ENCODE measurements at regions not wholly inside any gene's neighbourhood (a gene's known extent, or its start where the extent isn't known, plus 50 kb on each side); places are given as distances from the start of the nearest gene placed in this dataset.

- H3K36me3 Mint-ChIP-seq (ENCODE audit: unreplicated experiment) = no peaks in the 10 kb centered on the region
- H3K4me3 Mint-ChIP-seq (ENCODE audit: unreplicated experiment) = no peak overlapping the region
- DNase-seq (ENCODE audit: extremely low spot score, unreplicated experiment) = no peak
- no peaks in the 10 kb centered on the region for H3K27me3 Mint-ChIP-seq (ENCODE audit: unreplicated experiment)
- H3K4me1 Mint-ChIP-seq (ENCODE audit: unreplicated experiment) = no peaks in the 10 kb centered on the region
- H3K9me3 Mint-ChIP-seq (ENCODE audit: unreplicated experiment) = peaks cover 44% of the 10 kb centered on the region
- no peak overlapping the region for H3K27ac Mint-ChIP-seq (ENCODE audit: unreplicated experiment)
- TF ChIP-seq, protein P1, sequence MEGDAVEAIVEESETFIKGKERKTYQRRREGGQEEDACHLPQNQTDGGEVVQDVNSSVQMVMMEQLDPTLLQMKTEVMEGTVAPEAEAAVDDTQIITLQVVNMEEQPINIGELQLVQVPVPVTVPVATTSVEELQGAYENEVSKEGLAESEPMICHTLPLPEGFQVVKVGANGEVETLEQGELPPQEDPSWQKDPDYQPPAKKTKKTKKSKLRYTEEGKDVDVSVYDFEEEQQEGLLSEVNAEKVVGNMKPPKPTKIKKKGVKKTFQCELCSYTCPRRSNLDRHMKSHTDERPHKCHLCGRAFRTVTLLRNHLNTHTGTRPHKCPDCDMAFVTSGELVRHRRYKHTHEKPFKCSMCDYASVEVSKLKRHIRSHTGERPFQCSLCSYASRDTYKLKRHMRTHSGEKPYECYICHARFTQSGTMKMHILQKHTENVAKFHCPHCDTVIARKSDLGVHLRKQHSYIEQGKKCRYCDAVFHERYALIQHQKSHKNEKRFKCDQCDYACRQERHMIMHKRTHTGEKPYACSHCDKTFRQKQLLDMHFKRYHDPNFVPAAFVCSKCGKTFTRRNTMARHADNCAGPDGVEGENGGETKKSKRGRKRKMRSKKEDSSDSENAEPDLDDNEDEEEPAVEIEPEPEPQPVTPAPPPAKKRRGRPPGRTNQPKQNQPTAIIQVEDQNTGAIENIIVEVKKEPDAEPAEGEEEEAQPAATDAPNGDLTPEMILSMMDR (IDR thresholded peaks at IDR 0.05) = no peak
These were observed 330.3 kb upstream of the IRX1 start for GRCh38 chr5:3265131-3265885.

DNA sequence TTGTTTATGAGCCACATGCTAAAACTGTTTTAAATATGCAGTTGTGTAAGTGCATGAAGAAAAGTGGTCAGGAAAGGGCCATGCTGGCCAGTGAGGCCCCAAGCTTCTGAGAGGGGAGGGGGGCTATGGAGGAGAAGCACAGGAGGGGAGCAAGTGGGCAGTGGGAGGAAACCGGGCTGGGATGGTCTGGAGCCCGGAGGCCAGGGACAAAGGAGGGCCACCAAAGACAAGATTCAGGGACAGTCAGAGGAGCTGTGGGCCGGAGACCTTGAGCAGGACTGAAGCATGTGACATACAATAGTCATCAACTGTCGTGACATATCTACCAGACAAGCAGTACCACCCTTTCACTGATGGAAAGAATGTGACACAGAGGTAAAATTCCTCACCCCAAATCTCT is 333.2 kb upstream of the IRX1 start:
- H3K4me3 Mint-ChIP-seq (ENCODE audit: unreplicated experiment) = no peak overlapping the region
- no peaks in the 10 kb centered on the region for H3K36me3 Mint-ChIP-seq (ENCODE audit: unreplicated experiment)
- H3K27ac Mint-ChIP-seq (ENCODE audit: unreplicated experiment) = no peak overlapping the region
- H3K9me3 Mint-ChIP-seq (ENCODE audit: unreplicated experiment) = peaks cover 48% of the 10 kb centered on the region
- no peak for DNase-seq (ENCODE audit: extremely low spot score, unreplicated experiment)
- no peaks in the 10 kb centered on the region for H3K27me3 Mint-ChIP-seq (ENCODE audit: unreplicated experiment)
- no peaks in the 10 kb centered on the region for H3K4me1 Mint-ChIP-seq (ENCODE audit: unreplicated experiment)
- TF ChIP-seq, protein P1 (IDR thresholded peaks at IDR 0.05) = no peak

DNA sequence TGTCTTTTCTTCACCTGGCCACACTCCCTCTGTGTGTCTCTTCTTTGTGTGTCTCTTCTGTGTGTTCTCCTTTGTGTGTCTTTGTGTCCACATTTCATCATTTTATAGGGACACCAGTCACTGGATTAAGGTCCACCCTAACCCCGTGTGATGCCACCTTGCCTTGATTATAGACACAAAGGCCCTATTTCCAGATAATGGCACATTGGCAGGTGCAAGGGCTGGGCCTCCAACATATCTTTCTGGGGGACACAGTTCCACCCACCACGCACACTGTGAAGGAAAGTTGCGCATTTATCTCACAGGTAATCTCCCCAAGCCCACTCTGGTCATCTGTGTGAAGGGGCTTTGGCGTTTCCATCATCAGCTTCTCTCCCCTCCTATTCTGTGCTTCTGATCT is 334.6 kb upstream of the IRX1 start:
- Mint-ChIP-seq H3K4me3 (ENCODE audit: unreplicated experiment) (no peak overlapping the region), H3K27me3 (ENCODE audit: unreplicated experiment) (no peaks in the 10 kb centered on the region), H3K27ac (ENCODE audit: unreplicated experiment) (no peak overlapping the region), H3K4me1 (ENCODE audit: unreplicated experiment) (no peaks in the 10 kb centered on the region), H3K9me3 (ENCODE audit: unreplicated experiment) (peaks cover 43% of the 10 kb centered on the region), H3K36me3 (ENCODE audit: unreplicated experiment) (no peaks in the 10 kb centered on the region)
- TF ChIP-seq, protein P1 (IDR thresholded peaks at IDR 0.05) = no peak
- no peak for DNase-seq (ENCODE audit: extremely low spot score, unreplicated experiment)

- DNase-seq (ENCODE audit: extremely low spot score, unreplicated experiment) = no peak
- no peaks in the 10 kb centered on the region for H3K4me1 Mint-ChIP-seq (ENCODE audit: unreplicated experiment)
- TF ChIP-seq, protein P1 (IDR thresholded peaks at IDR 0.05) = no peak
- H3K36me3 Mint-ChIP-seq (ENCODE audit: unreplicated experiment) = no peaks in the 10 kb centered on the region
- no peaks in the 10 kb centered on the region for H3K27me3 Mint-ChIP-seq (ENCODE audit: unreplicated experiment)
- H3K27ac Mint-ChIP-seq (ENCODE audit: unreplicated experiment) = no peak overlapping the region
- H3K4me3 Mint-ChIP-seq (ENCODE audit: unreplicated experiment) = no peak overlapping the region
- peaks cover 34% of the 10 kb centered on the region for H3K9me3 Mint-ChIP-seq (ENCODE audit: unreplicated experiment)
These were observed 337.6 kb upstream of the IRX1 start for GRCh38 chr5:3258050-3258449.

- TF ChIP-seq, protein P1 (IDR thresholded peaks at IDR 0.05) = no peak
- no peaks in the 10 kb centered on the region for H3K4me1 Mint-ChIP-seq (ENCODE audit: unreplicated experiment)
- peaks cover 46% of the 10 kb centered on the region for H3K9me3 Mint-ChIP-seq (ENCODE audit: unreplicated experiment)
- no peak for DNase-seq (ENCODE audit: extremely low spot score, unreplicated experiment)
- no peaks in the 10 kb centered on the region for H3K36me3 Mint-ChIP-seq (ENCODE audit: unreplicated experiment)
- no peaks in the 10 kb centered on the region for H3K27me3 Mint-ChIP-seq (ENCODE audit: unreplicated experiment)
- H3K4me3 Mint-ChIP-seq (ENCODE audit: unreplicated experiment) = no peak overlapping the region
- H3K27ac Mint-ChIP-seq (ENCODE audit: unreplicated experiment) = no peak overlapping the region
These were observed 343.4 kb upstream of the IRX1 start for GRCh38 chr5:3252235-3252634.
